HepG2 (cell line): ENCODE measurements at regions not wholly inside any gene's neighbourhood (a gene's known extent, or its start where the extent isn't known, plus 50 kb on each side); places are given as distances from the start of the nearest gene placed in this dataset.

Source experiments
- ATAC-seq: fragments of 200-7000 bp; cut with Tn5 transposase; 3 replicates; pipeline ENCODE4 v1.9.1; 2020; ENCODE audit warnings: mild to moderate bottlenecking, moderate library complexity
- BruUV-seq: library from RNA; stranded (reverse); fragments of 400-500 nt; replicated peaks from 2 replicates; lab custom pipeline; 2021; lab: Mats Ljungman, UMichigan
- CTCF ChIA-PET: fragments of 300-600 bp; formaldehyde crosslinking; extraction: SDS; loops from one replicate; lab custom pipeline; 2021; ENCODE audit warnings: low total read pairs, inconsistent platforms, low intra/inter-chr PET ratio; lab: Yijun Ruan, JAX
- POLR2A ChIA-PET: fragments of 350-600 bp; sonication (Branson Sonifier 250); formaldehyde crosslinking; loops from one replicate; lab custom pipeline; 2020; ENCODE audit warnings: antibody characterized with exemption, inconsistent platforms; lab: Yijun Ruan, JAX
- DNase-seq: peaks from one replicate; pipeline ENCODE4 v3.0.0-alpha.2; 2015; ENCODE audit warnings: low spot score
- FAIRE-seq: peaks from 3 replicates; lab custom pipeline; 2011; peaks lifted over from hg19 to GRCh38; lab: Jason Lieb, UNC
- H2AFZ ChIP-seq: one replicate; pipeline ENCODE4 v1.6.1; 2011; ENCODE audit warnings: low read length, inconsistent platforms
- H3K27ac ChIP-seq: fragments of 300-600 bp; 3 replicates; pipeline ENCODE4 v1.8.0; 2011; ENCODE audit warnings: mixed run types, mild to moderate bottlenecking, mixed read lengths, low read length, inconsistent platforms; ENCODE audit not compliant: insufficient read depth; ENCODE audit errors: extremely low read length
- H3K27me3 ChIP-seq, 2 experiments: fragments of 200-600 bp in 1 of 2; 2 replicates in 1 of 2; 3 replicates in 1 of 2; pipeline versions ENCODE4 v1.6.0 to v1.8.0; 2011; ENCODE audit warnings: low read length in 2 of 2, mild to moderate bottlenecking in 2 of 2, moderate library complexity in 2 of 2, inconsistent platforms in 1 of 2; ENCODE audit not compliant: insufficient read depth in 2 of 2, control insufficient read depth in 1 of 2
- H3K36me3 ChIP-seq, 2 experiments: fragments of 200-600 bp in 1 of 2; replicated peaks in 1 of 2; 2 replicates in 1 of 2; 3 replicates in 1 of 2; pipeline versions ENCODE4 v1.5.1 to v1.8.0; 2011; ENCODE audit warnings: low read length in 2 of 2, inconsistent platforms in 1 of 2; ENCODE audit not compliant: insufficient read depth in 2 of 2, control insufficient read depth in 1 of 2
- H3K4me1 ChIP-seq: 2 replicates; pipeline ENCODE4 v1.5.1; 2012; ENCODE audit warnings: low read length, inconsistent platforms; ENCODE audit not compliant: insufficient read depth
- H3K4me2 ChIP-seq: 2 replicates; pipeline ENCODE4 v1.6.0; 2011; ENCODE audit warnings: low read depth, low read length, inconsistent platforms
- H3K4me3 ChIP-seq, 3 experiments: fragments of 200-600 bp in 1 of 3; sonication (generic), shearing (Covaris generic) in 1 of 3; replicated peaks in 1 of 3; 2 replicates each; pipeline ENCODE4 v1.5.1; 2011 to 2016; ENCODE audit warnings: low read length in 3 of 3, inconsistent platforms in 2 of 3, low read depth in 2 of 3, mild to moderate bottlenecking in 2 of 3, control low read depth in 1 of 3, mixed read lengths in 1 of 3; ENCODE audit not compliant: insufficient read depth in 1 of 3
- H3K79me2 ChIP-seq: one replicate; pipeline ENCODE4 v1.6.1; 2011; ENCODE audit warnings: low read length, inconsistent platforms; ENCODE audit not compliant: insufficient read depth
- H3K9ac ChIP-seq: 2 replicates; pipeline ENCODE4 v1.6.0; 2011; ENCODE audit warnings: mild to moderate bottlenecking, low read depth, low read length, inconsistent platforms; ENCODE audit not compliant: insufficient read depth
- H3K9me3 ChIP-seq: 2 replicates; pipeline ENCODE4 v1.5.1; 2012; ENCODE audit warnings: mild to moderate bottlenecking, low read length
- H4K20me1 ChIP-seq: 2 replicates; pipeline ENCODE4 v1.6.0; 2011; ENCODE audit warnings: inconsistent platforms, mild to moderate bottlenecking, low read length, moderate library complexity; ENCODE audit not compliant: insufficient read depth
- AKAP8 ChIP-seq: sonication (generic); formaldehyde crosslinking; IDR thresholded peaks from 2 replicates; pipeline ENCODE4 v1.5.1; 2020; ENCODE audit warnings: mild to moderate bottlenecking, missing genetic modification reagents
- ATF4 ChIP-seq, 2 experiments: fragments of 450-650 bp in 1 of 2; sonication (generic) in 1 of 2; formaldehyde crosslinking; IDR thresholded peaks; 2 replicates each; pipeline versions ENCODE4 v1.5.0 to v1.8.0; 2020 to 2022; ENCODE audit warnings: mild to moderate bottlenecking in 1 of 2, missing genetic modification reagents in 1 of 2
- GLI4 ChIP-seq: sonication (generic); formaldehyde crosslinking; IDR thresholded peaks from 2 replicates; pipeline ENCODE4 v1.5.1; 2020; ENCODE audit warnings: missing genetic modification reagents, mild to moderate bottlenecking, moderate library complexity, borderline replicate concordance
- HNRNPH1 ChIP-seq: fragments of 200-400 bp; formaldehyde crosslinking; optimal IDR thresholded peaks from 2 replicates; pipeline ENCODE3; 2017; ENCODE audit warnings: mild to moderate bottlenecking, low read depth, low read length
- NFE2 ChIP-seq: sonication (generic); formaldehyde crosslinking; IDR thresholded peaks from 2 replicates; pipeline ENCODE4 v1.4.0; 2020; ENCODE audit warnings: missing genetic modification reagents
- NPAS2 ChIP-seq: sonication (generic); formaldehyde crosslinking; IDR thresholded peaks from 2 replicates; pipeline ENCODE4 v1.8.0; 2022; ENCODE audit warnings: mild to moderate bottlenecking, missing genetic modification reagents, borderline replicate concordance
- TEAD2 ChIP-seq: sonication (generic); formaldehyde crosslinking; IDR thresholded peaks from 2 replicates; pipeline ENCODE4 v1.9.0; 2021; ENCODE audit warnings: missing genetic modification reagents
- TOPORS ChIP-seq: sonication (generic); formaldehyde crosslinking; IDR thresholded peaks from 2 replicates; pipeline ENCODE4 v1.8.0; 2023; ENCODE audit warnings: mild to moderate bottlenecking, missing genetic modification reagents
- ZNF7 ChIP-seq: IDR thresholded peaks from 2 replicates; pipeline ENCODE4 v1.6.1; 2016; ENCODE audit warnings: missing biosample characterization, missing genetic modification reagents
- ZNF800 ChIP-seq: sonication (generic); formaldehyde crosslinking; IDR thresholded peaks from 2 replicates; pipeline ENCODE4 v1.4.0; 2020; ENCODE audit warnings: missing genetic modification reagents
- WGBS: methylation state at CpG from one replicate; pipeline ENCODE4 v1.1.6; 2017; ENCODE audit warnings: low lambda C conversion rate; 5-methylcytosine and 5-hydroxymethylcytosine counted together
- in situ Hi-C: cut with HindIII; loops from 2 replicates; pipeline ENCODE4 v1.10.0; 2017; ENCODE audit warnings: low pct_unique_long_range_greater_than_20kb; ENCODE audit not compliant: extremely low pct_ligation_motif_present
- intact Hi-C: fragments of 100-400 bp; cut with micrococcal nuclease; formaldehyde crosslinking; loops from one replicate; pipeline ENCODE4 v1.10.0; 2022; ENCODE audit not compliant: unreplicated experiment

- TF ChIP-seq TOPORS (no peak), HNRNPH1 (no peak)
Measured at GRCh38 chr3:157982359-157982758, 123.9 kb downstream of the SHOX2 start (continued).

GRCh38 chr3:157981819-157982218 lies 124.4 kb downstream of the SHOX2 start:
- Histone ChIP-seq H3K27me3 (no peaks in the 10 kb centered on the region), H3K9ac (no peak overlapping the region), H2AFZ (no peak overlapping the region), H3K4me3 (no peak overlapping the region), H3K36me3 (no peaks in the 10 kb centered on the region), H3K79me2 (no peaks in the 10 kb centered on the region), H3K9me3 (no peaks in the 10 kb centered on the region), H3K27ac (no peak overlapping the region), H3K4me1 (no peaks in the 10 kb centered on the region), H4K20me1 (no peaks in the 10 kb centered on the region), H3K4me2 (no peak overlapping the region)
- FAIRE-seq = no peak
- in situ Hi-C loops (no loop called here), intact Hi-C loops (no loop called here)
- WGBS = 15% methylated on average over 3 of the region's 3 CpGs
- TF ChIP-seq ATF4 (CRISPR knock-in tag; IDR thresholded peaks at IDR 0.05) (no peak), TEAD2 (no peak), AKAP8 (no peak), GLI4 (CRISPR knock-in tag) (no peak), ZNF7 (CRISPR knock-in tag) (no peak), NPAS2 (CRISPR knock-in tag) (no peak), NFE2 (CRISPR knock-in tag) (no peak), ZNF800 (CRISPR knock-in tag) (no peak)
- ATAC-seq = no peak
- no TSS peak for BruUV-seq
- POLR2A ChIA-PET = no interaction called here
- no peak for DNase-seq
- CTCF ChIA-PET = no interaction called here
